Ishikawa (cell line): ENCODE measurements at regions not wholly inside any gene's neighbourhood (a gene's known extent, or its start where the extent isn't known, plus 50 kb on each side); places are given as distances from the start of the nearest gene placed in this dataset.

Experiments used
- CEBPB ChIP-seq: IDR thresholded peaks from 2 replicates; pipeline ENCODE4 v1.6.1; 2012
- CREB1 ChIP-seq: IDR thresholded peaks from 2 replicates; pipeline ENCODE4 v1.6.1; 2012; ENCODE audit warnings: low read depth
- EGR1 ChIP-seq: IDR thresholded peaks from 2 replicates; pipeline ENCODE4 v1.6.1; 2012
- EP300 ChIP-seq: IDR thresholded peaks from 2 replicates; pipeline ENCODE4 v1.6.1; 2012; ENCODE audit warnings: borderline replicate concordance
- FOXM1 ChIP-seq: IDR thresholded peaks from 2 replicates; pipeline ENCODE4 v1.6.1; 2012; ENCODE audit warnings: low read depth, borderline replicate concordance
- MAX ChIP-seq: IDR thresholded peaks from 2 replicates; pipeline ENCODE4 v1.6.1; 2012
- NFIC ChIP-seq: IDR thresholded peaks from 2 replicates; pipeline ENCODE4 v1.6.1; 2012
- RAD21 ChIP-seq: IDR thresholded peaks from 2 replicates; pipeline ENCODE4 v1.6.1; 2012; ENCODE audit warnings: low read depth
- REST ChIP-seq: IDR thresholded peaks from 2 replicates; pipeline ENCODE4 v1.6.1; 2012; ENCODE audit warnings: low read depth, mild to moderate bottlenecking
- TAF1 ChIP-seq: IDR thresholded peaks from 2 replicates; pipeline ENCODE4 v1.6.1; 2012; ENCODE audit warnings: low read depth, mild to moderate bottlenecking
- TCF12 ChIP-seq: IDR thresholded peaks from 2 replicates; pipeline ENCODE4 v1.6.1; 2012; ENCODE audit warnings: low read depth
- TEAD4 ChIP-seq: IDR thresholded peaks from 2 replicates; pipeline ENCODE4 v1.6.1; 2012
- USF1 ChIP-seq: IDR thresholded peaks from 2 replicates; pipeline ENCODE4 v1.6.1; 2012
- YY1 ChIP-seq: IDR thresholded peaks from 2 replicates; pipeline ENCODE4 v1.6.1; 2012; ENCODE audit warnings: low read depth
- ZBTB7A ChIP-seq: IDR thresholded peaks from 2 replicates; pipeline ENCODE4 v1.6.1; 2012; ENCODE audit warnings: low read depth

- TF ChIP-seq TEAD4 = no peak
- no peak for TF ChIP-seq RAD21
- no peak for TF ChIP-seq NFIC
- no peak for TF ChIP-seq TCF12
- TF ChIP-seq EP300 = no peak
- no peak for TF ChIP-seq MAX
- no peak for TF ChIP-seq TAF1
- no peak for TF ChIP-seq FOXM1
- no peak for TF ChIP-seq ZBTB7A
- no peak for TF ChIP-seq YY1
- no peak for TF ChIP-seq USF1
- TF ChIP-seq CEBPB = no peak
- no peak for TF ChIP-seq REST
- no peak for TF ChIP-seq CREB1
- TF ChIP-seq EGR1 = no peak
These were observed 180.2 kb downstream of the RBM46 start for GRCh38 chr4:154961263-154961662.

- TF ChIP-seq CREB1 = no peak
- TF ChIP-seq REST = no peak
- no peak for TF ChIP-seq USF1
- no peak for TF ChIP-seq YY1
- no peak for TF ChIP-seq TEAD4
- no peak for TF ChIP-seq TAF1
- no peak for TF ChIP-seq TCF12
- TF ChIP-seq EP300 = no peak
- TF ChIP-seq ZBTB7A = no peak
These were observed 192.4 kb downstream of the RBM46 start for GRCh38 chr4:154973244-154974035.

- no peak for TF ChIP-seq YY1
- no peak for TF ChIP-seq NFIC
- no peak for TF ChIP-seq EP300
- no peak for TF ChIP-seq REST
- TF ChIP-seq MAX = no peak
- no peak for TF ChIP-seq ZBTB7A
- no peak for TF ChIP-seq CEBPB
- no peak for TF ChIP-seq USF1
- no peak for TF ChIP-seq TAF1
- no peak for TF ChIP-seq CREB1
- no peak for TF ChIP-seq EGR1
- TF ChIP-seq TEAD4 = no peak
- TF ChIP-seq FOXM1 = no peak
These were observed 196.2 kb downstream of the RBM46 start for GRCh38 chr4:154977228-154977627.
